OCI-LY1 (cell line): ENCODE measurements at regions not wholly inside any gene's neighbourhood (a gene's known extent, or its start where the extent isn't known, plus 50 kb on each side); places are given as distances from the start of the nearest gene placed in this dataset.

Experiments
- H2AFZ ChIP-seq: fragments of 200-600 bp; sonication (generic), shearing (Covaris generic); 2 replicates; pipeline ENCODE4 v1.6.0; 2014; ENCODE audit warnings: antibody characterized with exemption, mild to moderate bottlenecking, low read length
- H3F3A ChIP-seq: fragments of 200-600 bp; sonication (generic), shearing (Covaris generic); 2 replicates; pipeline ENCODE4 v1.6.0; 2014; ENCODE audit warnings: mild to moderate bottlenecking, antibody characterized with exemption, low read length, moderate library complexity; ENCODE audit not compliant: insufficient read depth
- H3K27ac ChIP-seq: fragments of 200-600 bp; sonication (generic); 2 replicates; pipeline ENCODE4 v1.5.1; 2014; ENCODE audit warnings: low read length, mixed run types, mild to moderate bottlenecking, low read depth; ENCODE audit not compliant: poor library complexity, severe bottlenecking
- H3K27me3 ChIP-seq: fragments of 200-600 bp; sonication (generic); 2 replicates; pipeline ENCODE4 v1.6.0; 2014; ENCODE audit warnings: antibody characterized with exemption, mild to moderate bottlenecking, low read length, moderate library complexity; ENCODE audit not compliant: insufficient read depth
- H3K36me3 ChIP-seq: fragments of 200-600 bp; sonication (generic); 2 replicates; pipeline ENCODE4 v1.6.1; 2014; ENCODE audit warnings: mild to moderate bottlenecking, antibody characterized with exemption, low read length, moderate library complexity, mixed read lengths; ENCODE audit not compliant: insufficient read depth
- H3K4me1 ChIP-seq: fragments of 200-600 bp; sonication (generic); 2 replicates; pipeline ENCODE4 v1.5.1; 2014; ENCODE audit warnings: mild to moderate bottlenecking, low read length, moderate library complexity; ENCODE audit not compliant: insufficient read depth, severe bottlenecking
- H3K4me2 ChIP-seq: fragments of 200-600 bp; sonication (generic), shearing (Covaris generic); 2 replicates; pipeline ENCODE4 v1.6.1; 2014; ENCODE audit warnings: low read length
- H3K4me3 ChIP-seq: fragments of 200-600 bp; sonication (generic); 2 replicates; pipeline ENCODE4 v1.5.1; 2014; ENCODE audit warnings: low read length, low read depth, mild to moderate bottlenecking, mixed read lengths; ENCODE audit not compliant: poor library complexity, severe bottlenecking
- H3K79me2 ChIP-seq: fragments of 200-600 bp; shearing (Covaris generic); 2 replicates; pipeline ENCODE4 v1.6.1; 2016; ENCODE audit warnings: mixed run types, low read length, mixed read lengths; ENCODE audit not compliant: insufficient read depth
- H3K9ac ChIP-seq: fragments of 200-600 bp; sonication (generic), shearing (Covaris generic); 2 replicates; pipeline ENCODE4 v1.6.1; 2014; ENCODE audit warnings: mild to moderate bottlenecking, low read length, mixed read lengths
- H3K9me2 ChIP-seq: fragments of 200-600 bp; sonication (generic), shearing (Covaris generic); 2 replicates; pipeline ENCODE4 v1.6.1; 2014; ENCODE audit warnings: low read depth, mild to moderate bottlenecking, low read length, mixed read lengths
- H3K9me3 ChIP-seq: fragments of 200-600 bp; shearing (Covaris generic); 2 replicates; pipeline ENCODE4 v1.6.1; 2014; ENCODE audit warnings: low read length, mixed read lengths
- H4K20me1 ChIP-seq: fragments of 200-600 bp; sonication (generic), shearing (Covaris generic); 2 replicates; pipeline ENCODE4 v1.6.0; 2016; ENCODE audit warnings: mild to moderate bottlenecking, low read length; ENCODE audit not compliant: insufficient read depth
- CTCF ChIP-seq: fragments of 200-600 bp; sonication (generic), shearing (Covaris generic); IDR thresholded peaks from 2 replicates; pipeline ENCODE4 v1.5.1; 2017; ENCODE audit warnings: mild to moderate bottlenecking, antibody characterized with exemption, low read length, moderate library complexity, mixed read lengths
- EZH2 ChIP-seq: fragments of 200-600 bp; sonication (generic), shearing (Covaris generic); IDR thresholded peaks from 2 replicates; pipeline ENCODE4 v1.8.0; 2017; ENCODE audit warnings: borderline replicate concordance, mixed run types, mild to moderate bottlenecking, antibody characterized with exemption, low read length, moderate library complexity, mixed read lengths

- no peaks in the 10 kb centered on the region for H3K9me2 ChIP-seq
- H3K4me2 ChIP-seq: no peak overlapping the region
- H4K20me1 ChIP-seq: no peaks in the 10 kb centered on the region
- no peaks in the 10 kb centered on the region for H3K4me1 ChIP-seq
- H2AFZ ChIP-seq: no peak overlapping the region
- H3F3A ChIP-seq: no peaks in the 10 kb centered on the region
- H3K79me2 ChIP-seq: no peaks in the 10 kb centered on the region
- H3K36me3 ChIP-seq: no peaks in the 10 kb centered on the region
- no peaks in the 10 kb centered on the region for H3K27me3 ChIP-seq
- no peak overlapping the region for H3K9ac ChIP-seq
- TF ChIP-seq EZH2 (no peak), CTCF (no peak)
- no peak overlapping the region for H3K27ac ChIP-seq
- no peaks in the 10 kb centered on the region for H3K9me3 ChIP-seq
- no peak overlapping the region for H3K4me3 ChIP-seq
These were observed 260.9 kb upstream of the PRDM1 start for GRCh38 chr6:105825210-105825609.

- TF ChIP-seq EZH2: no peak
- TF ChIP-seq CTCF: no peak
- Histone ChIP-seq H3K9ac (no peak overlapping the region), H3K4me1 (no peaks in the 10 kb centered on the region)
These were observed 261.4 kb upstream of the PRDM1 start for GRCh38 chr6:105824732-105825131.

GRCh38 chr6:105821777-105822176 lies 264.4 kb upstream of the PRDM1 start:
- Histone ChIP-seq H3K9me2 (no peaks in the 10 kb centered on the region), H4K20me1 (no peaks in the 10 kb centered on the region), H3K9ac (no peak overlapping the region), H3K4me2 (no peak overlapping the region), H3K79me2 (no peaks in the 10 kb centered on the region), H3K4me1 (no peaks in the 10 kb centered on the region), H3F3A (no peaks in the 10 kb centered on the region), H3K27ac (no peak overlapping the region), H3K9me3 (no peaks in the 10 kb centered on the region), H3K27me3 (no peaks in the 10 kb centered on the region), H3K4me3 (no peak overlapping the region), H2AFZ (no peak overlapping the region), H3K36me3 (no peaks in the 10 kb centered on the region)
- TF ChIP-seq EZH2 (no peak), CTCF (no peak)

More at GRCh38 chr6:105824732-105825131, 261.4 kb upstream of the PRDM1 start:
- no peaks in the 10 kb centered on the region for H4K20me1 ChIP-seq
- no peak overlapping the region for H3K4me3 ChIP-seq
- no peaks in the 10 kb centered on the region for H3K36me3 ChIP-seq
- H3K79me2 ChIP-seq: no peaks in the 10 kb centered on the region
- no peak overlapping the region for H2AFZ ChIP-seq
- H3K27ac ChIP-seq: no peak overlapping the region
- no peaks in the 10 kb centered on the region for H3F3A ChIP-seq
- H3K9me3 ChIP-seq: no peaks in the 10 kb centered on the region
- no peaks in the 10 kb centered on the region for H3K9me2 ChIP-seq
- no peaks in the 10 kb centered on the region for H3K27me3 ChIP-seq
- H3K4me2 ChIP-seq: no peak overlapping the region
